Activated naive CD4-positive, alpha-beta T cell treated with anti-CD3 and anti-CD28 coated beads for 36 hours (primary cell): ENCODE measurements at regions not wholly inside any gene's neighbourhood (a gene's known extent, or its start where the extent isn't known, plus 50 kb on each side); places are given as distances from the start of the nearest gene placed in this dataset.

ENCODE experiments used
- CTCF ChIA-PET: fragments of 350-600 bp; sonication (Branson Sonifier 250); formaldehyde crosslinking; loops from one replicate; lab custom pipeline; 2021; ENCODE audit warnings: antibody characterized with exemption; lab: Charles Lee
- DNase-seq: peaks from one replicate; pipeline ENCODE4 v3.0.0-alpha.2; 2020
- H3K27ac Mint-ChIP-seq: one replicate; pipeline ENCODE4 v1.8.0; 2021; ENCODE audit warnings: mild to moderate bottlenecking, mixed read lengths
- H3K27me3 Mint-ChIP-seq: one replicate; pipeline ENCODE4 v1.8.0; 2021; ENCODE audit warnings: low read depth, mixed read lengths
- H3K36me3 Mint-ChIP-seq: one replicate; pipeline ENCODE4 v1.8.0; 2021; ENCODE audit warnings: low read depth, mixed read lengths
- H3K4me1 Mint-ChIP-seq: one replicate; pipeline ENCODE4 v1.8.0; 2021; ENCODE audit warnings: low read depth, mixed read lengths
- H3K4me3 Mint-ChIP-seq: one replicate; pipeline ENCODE4 v1.8.0; 2021; ENCODE audit warnings: mild to moderate bottlenecking, moderate library complexity, mixed read lengths
- H3K9me3 Mint-ChIP-seq: one replicate; pipeline ENCODE4 v1.8.0; 2021; ENCODE audit warnings: mixed read lengths
- intact Hi-C: fragments of 100-400 bp; cut with micrococcal nuclease; formaldehyde crosslinking; loops from one replicate; pipeline ENCODE4 v1.15.1; 2023

GRCh38 chr2:144333143-144333555 lies 186.8 kb downstream of the ZEB2 start:
- Mint-ChIP-seq H3K4me1 (peaks cover 19% of the 10 kb centered on the region), H3K36me3 (no peaks in the 10 kb centered on the region), H3K4me3 (peak overlapping the region; percentile 79), H3K27me3 (no peaks in the 10 kb centered on the region), H3K9me3 (no peaks in the 10 kb centered on the region), H3K27ac (peak overlapping the region; percentile 78)
- CTCF ChIA-PET = interaction anchor here (0.5 kb wide), 1 partner anchor 26 kb away, joined by 3 read pairs; no protein-coding TSS in a partner anchor
- intact Hi-C loops = loop anchor here (5.0 to 10.0 kb wide), 5 partner anchors 636 to 1248 kb away; partner anchors contain the start of gene ARHGAP15
- no peak for DNase-seq

- Mint-ChIP-seq H3K4me3 (peak overlapping the region; percentile 79), H3K27ac (peak overlapping the region; percentile 78), H3K4me1 (peaks cover 19% of the 10 kb centered on the region), H3K36me3 (peaks cover under 1% of the 10 kb centered on the region), H3K9me3 (no peaks in the 10 kb centered on the region), H3K27me3 (no peaks in the 10 kb centered on the region)
- intact Hi-C loops = loop anchor here (1.0 to 10.0 kb wide), 6 partner anchors 8 to 1248 kb away; partner anchors contain the start of gene ARHGAP15
- CTCF ChIA-PET = interaction anchor here (0.5 kb wide), 1 partner anchor 25 kb away, joined by 3 read pairs; no protein-coding TSS in a partner anchor
- DNase-seq = peak; percentile 83
These were observed 187.4 kb downstream of the ZEB2 start for GRCh38 chr2:144332356-144333142.

GRCh38 chr2:144331674-144332355 lies 188.1 kb downstream of the ZEB2 start:
- Mint-ChIP-seq H3K4me1 (peaks cover 22% of the 10 kb centered on the region), H3K27ac (peak overlapping the region; percentile 92), H3K4me3 (peak overlapping the region; percentile 88), H3K9me3 (no peaks in the 10 kb centered on the region), H3K27me3 (no peaks in the 10 kb centered on the region), H3K36me3 (peaks cover 6% of the 10 kb centered on the region)
- DNase-seq = peak; percentile 68
- CTCF ChIA-PET = interaction anchor here (1.0 kb wide), 1 partner anchor 38 kb away, joined by 3 read pairs; no protein-coding TSS in a partner anchor
- intact Hi-C loops = loop anchor here (1.0 to 10.0 kb wide), 10 partner anchors 8 to 1247 kb away; partner anchors contain the start of gene ARHGAP15

- H3K4me1 Mint-ChIP-seq = peaks cover 26% of the 10 kb centered on the region
- H3K9me3 Mint-ChIP-seq = no peaks in the 10 kb centered on the region
- peak; percentile 22 for DNase-seq
- CTCF ChIA-PET = interaction anchor here (0.7 to 1.0 kb wide), 2 partner anchors 38 to 45 kb away, joined by 3 read pairs; no protein-coding TSS in a partner anchor
- H3K27ac Mint-ChIP-seq = peak overlapping the region; percentile 92
- peaks cover 7% of the 10 kb centered on the region for H3K36me3 Mint-ChIP-seq
- H3K4me3 Mint-ChIP-seq = peak overlapping the region; percentile 88
- intact Hi-C loops = loop anchor here (1.0 to 10.0 kb wide), 9 partner anchors 83 to 1246 kb away; partner anchors contain the start of gene ARHGAP15
- no peaks in the 10 kb centered on the region for H3K27me3 Mint-ChIP-seq
These were observed 188.8 kb downstream of the ZEB2 start for GRCh38 chr2:144330951-144331673.

GRCh38 chr2:144329472-144329871 lies 190.4 kb downstream of the ZEB2 start:
- intact Hi-C loops = no loop called here
- DNase-seq = no peak
- Mint-ChIP-seq H3K27me3 (no peaks in the 10 kb centered on the region), H3K9me3 (no peaks in the 10 kb centered on the region), H3K27ac (no peak overlapping the region), H3K4me1 (peaks cover 40% of the 10 kb centered on the region), H3K36me3 (peaks cover 7% of the 10 kb centered on the region), H3K4me3 (no peak overlapping the region)
- CTCF ChIA-PET = no interaction called here

GRCh38 chr2:144328938-144329337 lies 191.0 kb downstream of the ZEB2 start:
- no peak for DNase-seq
- Mint-ChIP-seq H3K4me1 (peaks cover 46% of the 10 kb centered on the region), H3K4me3 (no peak overlapping the region), H3K36me3 (peaks cover 7% of the 10 kb centered on the region), H3K27ac (no peak overlapping the region), H3K27me3 (no peaks in the 10 kb centered on the region), H3K9me3 (no peaks in the 10 kb centered on the region)
- CTCF ChIA-PET = no interaction called here
- intact Hi-C loops = no loop called here

- Mint-ChIP-seq H3K4me3 (no peak overlapping the region), H3K36me3 (peaks cover 8% of the 10 kb centered on the region), H3K4me1 (peaks cover 57% of the 10 kb centered on the region), H3K9me3 (no peaks in the 10 kb centered on the region), H3K27me3 (no peaks in the 10 kb centered on the region), H3K27ac (no peak overlapping the region)
- intact Hi-C loops = no loop called here
- CTCF ChIA-PET = interaction anchor here (0.7 kb wide), 1 partner anchor 20 kb away, joined by 4 read pairs; no protein-coding TSS in a partner anchor
- DNase-seq = no peak
These were observed 193.1 kb downstream of the ZEB2 start for GRCh38 chr2:144326825-144327224.

GRCh38 chr2:144325086-144325485 lies 194.8 kb downstream of the ZEB2 start:
- intact Hi-C loops = loop anchor here (1.0 to 2.0 kb wide), 5 partner anchors 33 to 142 kb away; no protein-coding TSS in a partner anchor
- Mint-ChIP-seq H3K4me1 (peaks cover 63% of the 10 kb centered on the region), H3K4me3 (peak overlapping the region; percentile 12), H3K27ac (peak overlapping the region; percentile 83), H3K27me3 (no peaks in the 10 kb centered on the region), H3K36me3 (peaks cover 8% of the 10 kb centered on the region), H3K9me3 (no peaks in the 10 kb centered on the region)
- peak; percentile 70 for DNase-seq
- CTCF ChIA-PET = interaction anchor here (0.9 to 1.1 kb wide), 2 partner anchors 10 to 190 kb away, joined by 3 read pairs; no protein-coding TSS in a partner anchor

GRCh38 chr2:144324446-144325045 lies 195.4 kb downstream of the ZEB2 start:
- peak overlapping the region; percentile 83 for H3K27ac Mint-ChIP-seq
- H3K4me1 Mint-ChIP-seq = peaks cover 58% of the 10 kb centered on the region
- intact Hi-C loops = loop anchor here (1.0 to 2.0 kb wide), 8 partner anchors 8 to 141 kb away; a partner anchor contains a TSS
- no peaks in the 10 kb centered on the region for H3K27me3 Mint-ChIP-seq
- CTCF ChIA-PET = interaction anchor here (0.9 to 1.1 kb wide), 2 partner anchors 9 to 189 kb away, joined by 3 read pairs; no protein-coding TSS in a partner anchor
- no peaks in the 10 kb centered on the region for H3K9me3 Mint-ChIP-seq
- peak; percentile 18 for DNase-seq
- H3K4me3 Mint-ChIP-seq = no peak overlapping the region
- peaks cover 8% of the 10 kb centered on the region for H3K36me3 Mint-ChIP-seq

- Mint-ChIP-seq H3K4me1 (peaks cover 57% of the 10 kb centered on the region), H3K27ac (peak overlapping the region; percentile 83), H3K36me3 (peaks cover 8% of the 10 kb centered on the region), H3K9me3 (no peaks in the 10 kb centered on the region), H3K27me3 (no peaks in the 10 kb centered on the region), H3K4me3 (no peak overlapping the region)
- CTCF ChIA-PET = interaction anchor here (0.9 kb wide), 1 partner anchor 8 kb away, joined by 3 read pairs; no protein-coding TSS in a partner anchor
- DNase-seq = no peak
- intact Hi-C loops = loop anchor here (1.0 to 2.0 kb wide), 5 partner anchors 8 to 130 kb away; a partner anchor contains a TSS
These were observed 196.0 kb downstream of the ZEB2 start for GRCh38 chr2:144323946-144324345.

GRCh38 chr2:144322379-144322778 lies 197.5 kb downstream of the ZEB2 start:
- H3K4me1 Mint-ChIP-seq = peaks cover 57% of the 10 kb centered on the region
- H3K4me3 Mint-ChIP-seq = no peak overlapping the region
- intact Hi-C loops = no loop called here
- H3K27me3 Mint-ChIP-seq = no peaks in the 10 kb centered on the region
- CTCF ChIA-PET = no interaction called here
- no peak for DNase-seq
- H3K27ac Mint-ChIP-seq = no peak overlapping the region
- H3K9me3 Mint-ChIP-seq = no peaks in the 10 kb centered on the region
- H3K36me3 Mint-ChIP-seq = peaks cover 6% of the 10 kb centered on the region
